ENCODE measurements at regions not wholly inside any gene's neighbourhood (a gene's known extent, or its start where the extent isn't known, plus 50 kb on each side); places are given as distances from the start of the nearest gene placed in this dataset.

- ATAC-seq = no peak
- no peaks in the 10 kb centered on the region for H3K4me1 Mint-ChIP-seq
- TF ChIP-seq CTCF (IDR thresholded peaks at IDR 0.05) = no peak
- H3K9me3 ChIP-seq (ENCODE audit: control insufficient read depth, insufficient read depth, low read length) = no peaks in the 10 kb centered on the region
- H3K4me3 ChIP-seq (ENCODE audit: low read length) = no peak overlapping the region
- no peaks in the 10 kb centered on the region for H3K36me3 Mint-ChIP-seq
- no peaks in the 10 kb centered on the region for H3K27me3 Mint-ChIP-seq (ENCODE audit: low read depth in 2 of 2)
- intact Hi-C loops (cut with micrococcal nuclease) = no loop called here
- no peak overlapping the region for H3K4me3 Mint-ChIP-seq
- H3K27ac ChIP-seq (ENCODE audit: low read length) = no peak overlapping the region
- H3K4me1 ChIP-seq (ENCODE audit: control insufficient read depth, insufficient read depth, low read length) = no peaks in the 10 kb centered on the region
- no peaks in the 10 kb centered on the region for H3K36me3 ChIP-seq (ENCODE audit: control insufficient read depth, insufficient read depth, low read length)
- H3K27ac Mint-ChIP-seq = no peak overlapping the region
- WGBS (ENCODE audit: insufficient coverage) = 71% methylated on average over 2 of the region's 3 CpGs
- peaks cover 7% of the 10 kb centered on the region in 2 donors for H3K9me3 Mint-ChIP-seq
- DNase-seq = no peak
- no peaks in the 10 kb centered on the region for H3K27me3 ChIP-seq (ENCODE audit: control insufficient read depth, insufficient read depth, low read length)
Measured at GRCh38 chr4:23268072-23268771, 575.5 kb downstream of the GBA3 start.

- Mint-ChIP-seq H3K36me3 (no peaks in the 10 kb centered on the region), H3K9me3 (peaks cover 7% of the 10 kb centered on the region in 2 donors), H3K4me3 (no peak overlapping the region), H3K27ac (no peak overlapping the region), H3K27me3 (ENCODE audit: low read depth in 2 of 2) (no peaks in the 10 kb centered on the region), H3K4me1 (no peaks in the 10 kb centered on the region)
- DNase-seq = no peak
- Histone ChIP-seq H3K36me3 (ENCODE audit: control insufficient read depth, insufficient read depth, low read length) (no peaks in the 10 kb centered on the region), H3K4me1 (ENCODE audit: control insufficient read depth, insufficient read depth, low read length) (no peaks in the 10 kb centered on the region), H3K27ac (ENCODE audit: low read length) (no peak overlapping the region), H3K4me3 (ENCODE audit: low read length) (no peak overlapping the region), H3K9me3 (ENCODE audit: control insufficient read depth, insufficient read depth, low read length) (no peaks in the 10 kb centered on the region), H3K27me3 (ENCODE audit: control insufficient read depth, insufficient read depth, low read length) (no peaks in the 10 kb centered on the region)
- no peak for ATAC-seq
- TF ChIP-seq CTCF (IDR thresholded peaks at IDR 0.05) = no peak
- intact Hi-C loops (cut with micrococcal nuclease) = no loop called here
- 92% methylated on average over 2 of the region's 3 CpGs for WGBS (ENCODE audit: insufficient coverage)
Measured at GRCh38 chr4:23266401-23266800, 573.7 kb downstream of the GBA3 start.

- H3K27ac ChIP-seq (ENCODE audit: low read length) = no peak overlapping the region
- H3K9me3 Mint-ChIP-seq = peaks cover 12 to 18% of the 10 kb centered on the region in 2 donors
- no peak overlapping the region for H3K4me3 ChIP-seq (ENCODE audit: low read length)
- no peak overlapping the region for H3K27ac Mint-ChIP-seq
- H3K36me3 Mint-ChIP-seq = no peaks in the 10 kb centered on the region
- H3K27me3 ChIP-seq (ENCODE audit: control insufficient read depth, insufficient read depth, low read length) = no peaks in the 10 kb centered on the region
- no peak for TF ChIP-seq CTCF (IDR thresholded peaks at IDR 0.05)
- H3K4me1 Mint-ChIP-seq = no peaks in the 10 kb centered on the region
- no peaks in the 10 kb centered on the region for H3K4me1 ChIP-seq (ENCODE audit: control insufficient read depth, insufficient read depth, low read length)
- no peaks in the 10 kb centered on the region for H3K9me3 ChIP-seq (ENCODE audit: control insufficient read depth, insufficient read depth, low read length)
- DNase-seq (no peak), ATAC-seq (no peak)
- no peaks in the 10 kb centered on the region for H3K27me3 Mint-ChIP-seq (ENCODE audit: low read depth in 2 of 2)
- no CpG with 5 or more reads among the region's 1 CpG for WGBS (ENCODE audit: insufficient coverage)
- no peaks in the 10 kb centered on the region for H3K36me3 ChIP-seq (ENCODE audit: control insufficient read depth, insufficient read depth, low read length)
- no peak overlapping the region for H3K4me3 Mint-ChIP-seq
- intact Hi-C loops (cut with micrococcal nuclease) = no loop called here
Measured at GRCh38 chr4:23260511-23260910, 567.8 kb downstream of the GBA3 start.

All from natural killer cell (primary cell).